Activated CD4-positive, alpha-beta T cell treated with anti-CD3 and anti-CD28 coated beads, Interleukin-2, amount 10 ng/mL, durations not matched to agents 24 days and 14 days (primary cell): ENCODE measurements at regions not wholly inside any gene's neighbourhood (a gene's known extent, or its start where the extent isn't known, plus 50 kb on each side); places are given as distances from the start of the nearest gene placed in this dataset.

Experiments
- DNase-seq: peaks from one replicate; pipeline ENCODE4 v3.0.0; 2022
- H3K27ac Mint-ChIP-seq: one replicate; pipeline ENCODE4 v1.8.0; 2022; ENCODE audit warnings: mild to moderate bottlenecking, mixed read lengths
- H3K27me3 Mint-ChIP-seq: one replicate; pipeline ENCODE4 v1.8.0; 2022; ENCODE audit warnings: mixed read lengths
- H3K36me3 Mint-ChIP-seq: one replicate; pipeline ENCODE4 v1.8.0; 2022; ENCODE audit warnings: low read depth, mild to moderate bottlenecking, mixed read lengths
- H3K4me1 Mint-ChIP-seq: one replicate; pipeline ENCODE4 v1.8.0; 2021; ENCODE audit warnings: mixed read lengths
- H3K4me3 Mint-ChIP-seq: one replicate; pipeline ENCODE4 v1.8.0; 2022; ENCODE audit warnings: mild to moderate bottlenecking, moderate library complexity, mixed read lengths
- H3K9me3 Mint-ChIP-seq: one replicate; pipeline ENCODE4 v1.8.0; 2021; ENCODE audit warnings: mixed read lengths
- intact Hi-C: fragments of 100-400 bp; cut with micrococcal nuclease; formaldehyde crosslinking; loops from one replicate; pipeline ENCODE4 v1.15.1; 2023

GRCh38 chr5:27742805-27743204 lies 704.4 kb upstream of the CDH9 start:
- Mint-ChIP-seq H3K27ac (no peak overlapping the region), H3K36me3 (no peaks in the 10 kb centered on the region), H3K27me3 (no peaks in the 10 kb centered on the region), H3K9me3 (peaks cover 12% of the 10 kb centered on the region), H3K4me3 (no peak overlapping the region), H3K4me1 (no peaks in the 10 kb centered on the region)
- intact Hi-C loops, result no loop called here
- no peak for DNase-seq

- intact Hi-C loops, result no loop called here
- Mint-ChIP-seq H3K9me3 (peaks cover 4% of the 10 kb centered on the region), H3K27ac (no peak overlapping the region), H3K4me1 (no peaks in the 10 kb centered on the region), H3K36me3 (no peaks in the 10 kb centered on the region), H3K27me3 (no peaks in the 10 kb centered on the region), H3K4me3 (no peak overlapping the region)
- DNase-seq, result no peak
Observed at GRCh38 chr5:27734838-27735237, 696.5 kb upstream of the CDH9 start.

DNA sequence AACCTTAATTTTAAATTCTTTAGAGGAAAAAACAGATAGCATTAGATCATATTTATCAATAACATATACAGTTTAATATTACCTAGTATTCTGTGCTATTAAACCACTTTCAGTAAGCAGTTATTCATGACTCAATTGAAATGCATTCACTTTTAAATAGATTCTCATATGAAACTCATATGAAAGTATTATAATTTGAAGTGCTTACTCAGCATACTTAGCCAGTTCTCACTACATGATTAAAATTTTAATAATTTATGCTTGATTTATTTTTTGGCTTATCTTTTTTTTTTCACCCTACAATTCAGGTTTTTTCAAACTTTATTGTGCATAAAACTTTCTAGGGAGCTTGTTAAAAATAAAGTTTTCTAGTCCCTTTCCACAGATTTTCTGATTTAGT lies 694.9 kb upstream of the CDH9 start:
- no peak overlapping the region for H3K27ac Mint-ChIP-seq
- no peak overlapping the region for H3K4me3 Mint-ChIP-seq
- no peak for DNase-seq
- no peaks in the 10 kb centered on the region for H3K4me1 Mint-ChIP-seq
- intact Hi-C loops, result no loop called here
- H3K36me3 Mint-ChIP-seq, result no peaks in the 10 kb centered on the region
- H3K9me3 Mint-ChIP-seq, result peaks cover 4% of the 10 kb centered on the region
- H3K27me3 Mint-ChIP-seq, result no peaks in the 10 kb centered on the region

DNA sequence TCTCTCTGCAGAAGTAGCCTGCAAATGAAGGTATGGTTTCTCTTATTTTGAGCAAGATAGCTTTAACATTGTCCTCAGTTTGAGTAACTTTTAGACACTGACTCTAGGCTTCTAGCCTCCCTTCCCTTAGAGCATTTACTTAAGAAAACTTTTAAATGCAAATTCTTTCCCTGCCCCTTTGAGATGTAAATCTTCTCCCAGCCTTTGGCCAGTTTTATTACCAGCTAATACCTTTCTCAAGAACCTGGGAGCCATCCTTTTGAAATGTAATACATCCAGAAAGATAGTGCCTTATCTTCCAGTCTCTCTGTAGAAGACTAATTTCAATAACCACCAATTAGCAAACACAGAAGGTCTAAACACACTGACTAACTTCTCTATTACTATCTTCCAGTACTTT lies 688.9 kb upstream of the CDH9 start:
- Mint-ChIP-seq H3K4me3 (no peak overlapping the region), H3K9me3 (peaks cover 4% of the 10 kb centered on the region), H3K27me3 (no peaks in the 10 kb centered on the region), H3K27ac (no peak overlapping the region), H3K36me3 (no peaks in the 10 kb centered on the region), H3K4me1 (no peaks in the 10 kb centered on the region)
- no peak for DNase-seq
- intact Hi-C loops, result no loop called here

GRCh38 chr5:27722337-27722736 lies 684.0 kb upstream of the CDH9 start:
- no peaks in the 10 kb centered on the region for H3K27me3 Mint-ChIP-seq
- no peak overlapping the region for H3K27ac Mint-ChIP-seq
- H3K9me3 Mint-ChIP-seq, result peaks cover 4% of the 10 kb centered on the region
- H3K36me3 Mint-ChIP-seq, result no peaks in the 10 kb centered on the region
- H3K4me1 Mint-ChIP-seq, result no peaks in the 10 kb centered on the region
- intact Hi-C loops, result no loop called here
- DNase-seq, result no peak
- no peak overlapping the region for H3K4me3 Mint-ChIP-seq

GRCh38 chr5:27708534-27708933 lies 670.1 kb upstream of the CDH9 start:
- H3K27ac Mint-ChIP-seq, result no peak overlapping the region
- DNase-seq, result no peak
- H3K27me3 Mint-ChIP-seq, result no peaks in the 10 kb centered on the region
- intact Hi-C loops, result no loop called here
- no peaks in the 10 kb centered on the region for H3K9me3 Mint-ChIP-seq
- no peaks in the 10 kb centered on the region for H3K4me1 Mint-ChIP-seq
- no peak overlapping the region for H3K4me3 Mint-ChIP-seq
- no peaks in the 10 kb centered on the region for H3K36me3 Mint-ChIP-seq

DNA sequence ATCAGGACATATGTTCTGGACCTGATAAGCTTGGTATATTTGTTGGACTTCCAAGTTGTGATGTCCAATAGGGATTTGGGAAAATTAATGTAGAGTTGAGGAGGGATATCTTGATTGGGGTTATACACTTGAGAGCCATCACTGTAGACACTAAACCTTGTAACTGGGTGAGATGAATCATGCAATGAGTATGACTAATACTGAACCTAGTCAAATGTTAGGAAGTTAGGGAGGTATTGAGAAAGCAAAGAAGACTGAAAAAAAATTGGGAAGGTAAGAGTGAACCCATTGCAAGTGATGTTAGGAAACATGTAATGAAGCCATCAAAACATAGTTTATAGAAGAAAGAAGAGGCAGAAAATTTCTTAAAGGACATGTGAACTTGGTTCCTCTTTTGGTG lies 668.4 kb upstream of the CDH9 start:
- DNase-seq, result no peak
- Mint-ChIP-seq H3K36me3 (no peaks in the 10 kb centered on the region), H3K4me1 (no peaks in the 10 kb centered on the region), H3K4me3 (no peak overlapping the region), H3K9me3 (peaks cover 5% of the 10 kb centered on the region), H3K27me3 (no peaks in the 10 kb centered on the region), H3K27ac (no peak overlapping the region)
- intact Hi-C loops, result no loop called here

DNA sequence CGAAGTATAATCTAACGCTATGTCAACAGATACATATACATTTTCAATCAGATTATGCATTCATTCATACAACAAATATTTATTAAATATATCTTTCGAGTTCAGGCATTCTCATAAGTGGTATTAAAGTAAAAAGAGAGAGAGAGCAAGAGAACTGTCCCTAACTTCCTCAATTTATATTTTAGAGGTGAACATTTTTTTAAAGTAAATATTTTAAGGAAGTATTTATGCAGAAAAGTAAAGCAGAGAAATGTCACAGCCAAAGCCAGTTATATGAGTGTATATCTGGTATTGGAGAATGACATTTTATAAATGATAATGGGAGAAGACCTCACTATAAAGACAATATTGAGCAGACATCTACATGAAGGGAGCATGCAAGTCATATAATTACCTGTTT lies 667.3 kb upstream of the CDH9 start:
- H3K27me3 Mint-ChIP-seq, result no peaks in the 10 kb centered on the region
- peaks cover 5% of the 10 kb centered on the region for H3K9me3 Mint-ChIP-seq
- H3K27ac Mint-ChIP-seq, result no peak overlapping the region
- intact Hi-C loops, result no loop called here
- DNase-seq, result no peak
- no peaks in the 10 kb centered on the region for H3K4me1 Mint-ChIP-seq
- H3K4me3 Mint-ChIP-seq, result no peak overlapping the region
- H3K36me3 Mint-ChIP-seq, result no peaks in the 10 kb centered on the region

DNA sequence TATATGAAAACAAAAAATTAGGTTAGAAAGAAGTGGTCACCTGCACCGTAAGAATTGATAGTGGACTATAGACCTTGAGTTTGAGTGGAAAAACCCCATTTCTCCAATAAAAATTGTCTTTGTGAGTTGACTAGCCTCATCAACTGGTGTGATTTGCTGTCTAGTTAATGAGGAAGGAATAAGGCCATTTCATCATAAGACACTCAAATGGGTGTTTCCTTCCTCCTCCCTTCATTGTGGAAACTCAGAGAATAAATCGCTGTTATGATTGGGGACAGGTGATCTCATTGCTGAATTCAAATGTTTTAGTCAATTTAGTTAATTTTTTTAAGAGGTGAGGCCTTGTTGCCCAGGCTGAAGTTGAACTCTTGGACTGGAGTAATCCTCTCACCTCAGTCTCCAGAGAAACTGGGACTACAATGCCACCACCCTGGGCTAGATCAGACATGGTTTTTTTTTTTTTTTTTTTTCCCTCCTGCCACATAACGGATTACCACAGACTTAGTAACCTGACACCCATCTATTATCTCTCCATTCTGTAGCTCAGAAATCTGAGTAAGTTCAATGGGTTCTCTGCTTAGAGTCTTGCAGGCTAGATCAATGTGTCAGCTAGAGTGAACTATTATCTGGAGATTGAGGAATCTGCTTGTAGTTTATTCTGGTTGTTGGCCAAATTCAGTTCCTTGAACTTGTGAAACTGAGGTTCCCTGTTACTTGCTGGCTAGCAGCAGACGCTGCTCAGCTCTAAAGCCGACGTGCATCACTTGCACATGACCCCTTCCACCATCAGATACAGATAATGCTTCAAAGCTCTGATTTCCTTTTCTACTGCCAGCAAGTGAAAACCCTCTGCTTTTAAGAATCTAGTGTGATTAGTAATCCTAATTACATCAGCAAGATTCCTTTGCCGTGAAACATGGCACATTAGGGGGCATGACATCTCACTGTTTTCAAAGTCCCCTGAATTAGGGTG lies 663.8 kb upstream of the CDH9 start:
- Mint-ChIP-seq H3K36me3 (no peaks in the 10 kb centered on the region), H3K27me3 (no peaks in the 10 kb centered on the region), H3K27ac (no peak overlapping the region), H3K9me3 (peaks cover 8% of the 10 kb centered on the region), H3K4me1 (no peaks in the 10 kb centered on the region), H3K4me3 (no peak overlapping the region)
- intact Hi-C loops, result no loop called here
- DNase-seq, result no peak

- no peak for DNase-seq
- H3K9me3 Mint-ChIP-seq, result peaks cover 8% of the 10 kb centered on the region
- intact Hi-C loops, result no loop called here
- no peaks in the 10 kb centered on the region for H3K36me3 Mint-ChIP-seq
- H3K4me3 Mint-ChIP-seq, result no peak overlapping the region
- H3K27ac Mint-ChIP-seq, result no peak overlapping the region
- H3K27me3 Mint-ChIP-seq, result no peaks in the 10 kb centered on the region
- no peaks in the 10 kb centered on the region for H3K4me1 Mint-ChIP-seq
Observed at GRCh38 chr5:27700526-27700925, 662.1 kb upstream of the CDH9 start.

DNA sequence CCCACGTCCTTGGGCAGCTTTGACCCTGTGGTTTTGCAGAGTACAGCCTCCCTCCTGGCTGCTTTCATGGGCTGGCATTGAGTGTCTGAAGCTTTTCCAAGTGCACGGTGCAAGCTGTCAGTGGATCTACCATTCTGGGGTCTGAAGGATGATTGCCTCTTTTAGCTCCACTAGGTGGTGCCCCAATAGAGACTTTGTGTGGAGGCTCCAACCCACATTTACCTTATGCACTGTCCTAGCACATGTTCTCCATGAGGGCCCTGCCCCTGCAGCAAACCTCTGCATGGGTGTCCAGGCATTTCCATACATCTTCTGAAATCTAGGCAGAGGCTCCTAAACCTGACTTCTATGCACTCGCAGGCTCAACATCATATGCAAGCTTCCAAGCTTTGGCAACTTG lies 644.2 kb upstream of the CDH9 start:
- Mint-ChIP-seq H3K36me3 (no peaks in the 10 kb centered on the region), H3K27ac (no peak overlapping the region), H3K4me1 (no peaks in the 10 kb centered on the region), H3K4me3 (no peak overlapping the region), H3K27me3 (no peaks in the 10 kb centered on the region), H3K9me3 (peaks cover 23% of the 10 kb centered on the region)
- no peak for DNase-seq
- intact Hi-C loops, result no loop called here

GRCh38 chr5:27652505-27652904 lies 614.1 kb upstream of the CDH9 start:
- no peaks in the 10 kb centered on the region for H3K36me3 Mint-ChIP-seq
- H3K27ac Mint-ChIP-seq, result no peak overlapping the region
- H3K27me3 Mint-ChIP-seq, result no peaks in the 10 kb centered on the region
- no peak for DNase-seq
- H3K4me3 Mint-ChIP-seq, result no peak overlapping the region
- H3K9me3 Mint-ChIP-seq, result peaks cover 10% of the 10 kb centered on the region
- intact Hi-C loops, result no loop called here
- no peaks in the 10 kb centered on the region for H3K4me1 Mint-ChIP-seq

GRCh38 chr5:27639005-27639612 lies 600.7 kb upstream of the CDH9 start:
- Mint-ChIP-seq H3K27ac (no peak overlapping the region), H3K9me3 (peaks cover 15% of the 10 kb centered on the region)
- intact Hi-C loops, result no loop called here

GRCh38 chr5:27619982-27620381 lies 581.6 kb upstream of the CDH9 start:
- Mint-ChIP-seq H3K36me3 (no peaks in the 10 kb centered on the region), H3K27me3 (no peaks in the 10 kb centered on the region), H3K4me3 (no peak overlapping the region), H3K9me3 (peaks cover 14% of the 10 kb centered on the region), H3K4me1 (no peaks in the 10 kb centered on the region), H3K27ac (no peak overlapping the region)
- intact Hi-C loops, result no loop called here
- no peak for DNase-seq

More at GRCh38 chr5:27639005-27639612, 600.7 kb upstream of the CDH9 start:
- no peaks in the 10 kb centered on the region for H3K4me1 Mint-ChIP-seq
- no peaks in the 10 kb centered on the region for H3K36me3 Mint-ChIP-seq
- no peak overlapping the region for H3K4me3 Mint-ChIP-seq
- no peak for DNase-seq
- H3K27me3 Mint-ChIP-seq, result no peaks in the 10 kb centered on the region
